OCI-LY1 (cell line): ENCODE measurements at regions not wholly inside any gene's neighbourhood (a gene's known extent, or its start where the extent isn't known, plus 50 kb on each side); places are given as distances from the start of the nearest gene placed in this dataset.
"Not testable (repeated sequence)": the region's sequence is repeated elsewhere in the genome, so short reads cannot be mapped to it uniquely, and the experiment has no call there.

Source experiments
- H2AFZ ChIP-seq: fragments of 200-600 bp; sonication (generic), shearing (Covaris generic); 2 replicates; pipeline ENCODE4 v1.6.0; 2014; ENCODE audit warnings: antibody characterized with exemption, mild to moderate bottlenecking, low read length
- H3F3A ChIP-seq: fragments of 200-600 bp; sonication (generic), shearing (Covaris generic); 2 replicates; pipeline ENCODE4 v1.6.0; 2014; ENCODE audit warnings: mild to moderate bottlenecking, antibody characterized with exemption, low read length, moderate library complexity; ENCODE audit not compliant: insufficient read depth
- H3K27ac ChIP-seq: fragments of 200-600 bp; sonication (generic); 2 replicates; pipeline ENCODE4 v1.5.1; 2014; ENCODE audit warnings: low read length, mixed run types, mild to moderate bottlenecking, low read depth; ENCODE audit not compliant: poor library complexity, severe bottlenecking
- H3K27me3 ChIP-seq: fragments of 200-600 bp; sonication (generic); 2 replicates; pipeline ENCODE4 v1.6.0; 2014; ENCODE audit warnings: antibody characterized with exemption, mild to moderate bottlenecking, low read length, moderate library complexity; ENCODE audit not compliant: insufficient read depth
- H3K36me3 ChIP-seq: fragments of 200-600 bp; sonication (generic); 2 replicates; pipeline ENCODE4 v1.6.1; 2014; ENCODE audit warnings: mild to moderate bottlenecking, antibody characterized with exemption, low read length, moderate library complexity, mixed read lengths; ENCODE audit not compliant: insufficient read depth
- H3K4me1 ChIP-seq: fragments of 200-600 bp; sonication (generic); 2 replicates; pipeline ENCODE4 v1.5.1; 2014; ENCODE audit warnings: mild to moderate bottlenecking, low read length, moderate library complexity; ENCODE audit not compliant: insufficient read depth, severe bottlenecking
- H3K4me2 ChIP-seq: fragments of 200-600 bp; sonication (generic), shearing (Covaris generic); 2 replicates; pipeline ENCODE4 v1.6.1; 2014; ENCODE audit warnings: low read length
- H3K4me3 ChIP-seq: fragments of 200-600 bp; sonication (generic); 2 replicates; pipeline ENCODE4 v1.5.1; 2014; ENCODE audit warnings: low read length, low read depth, mild to moderate bottlenecking, mixed read lengths; ENCODE audit not compliant: poor library complexity, severe bottlenecking
- H3K79me2 ChIP-seq: fragments of 200-600 bp; shearing (Covaris generic); 2 replicates; pipeline ENCODE4 v1.6.1; 2016; ENCODE audit warnings: mixed run types, low read length, mixed read lengths; ENCODE audit not compliant: insufficient read depth
- H3K9ac ChIP-seq: fragments of 200-600 bp; sonication (generic), shearing (Covaris generic); 2 replicates; pipeline ENCODE4 v1.6.1; 2014; ENCODE audit warnings: mild to moderate bottlenecking, low read length, mixed read lengths
- H3K9me2 ChIP-seq: fragments of 200-600 bp; sonication (generic), shearing (Covaris generic); 2 replicates; pipeline ENCODE4 v1.6.1; 2014; ENCODE audit warnings: low read depth, mild to moderate bottlenecking, low read length, mixed read lengths
- H3K9me3 ChIP-seq: fragments of 200-600 bp; shearing (Covaris generic); 2 replicates; pipeline ENCODE4 v1.6.1; 2014; ENCODE audit warnings: low read length, mixed read lengths
- H4K20me1 ChIP-seq: fragments of 200-600 bp; sonication (generic), shearing (Covaris generic); 2 replicates; pipeline ENCODE4 v1.6.0; 2016; ENCODE audit warnings: mild to moderate bottlenecking, low read length; ENCODE audit not compliant: insufficient read depth
- EZH2 ChIP-seq: fragments of 200-600 bp; sonication (generic), shearing (Covaris generic); IDR thresholded peaks from 2 replicates; pipeline ENCODE4 v1.8.0; 2017; ENCODE audit warnings: borderline replicate concordance, mixed run types, mild to moderate bottlenecking, antibody characterized with exemption, low read length, moderate library complexity, mixed read lengths
- TF ChIP-seq, protein P1 (sequence below): fragments of 200-600 bp; sonication (generic), shearing (Covaris generic); IDR thresholded peaks from 2 replicates; pipeline ENCODE4 v1.5.1; 2017; ENCODE audit warnings: mild to moderate bottlenecking, antibody characterized with exemption, low read length, moderate library complexity, mixed read lengths

DNA sequence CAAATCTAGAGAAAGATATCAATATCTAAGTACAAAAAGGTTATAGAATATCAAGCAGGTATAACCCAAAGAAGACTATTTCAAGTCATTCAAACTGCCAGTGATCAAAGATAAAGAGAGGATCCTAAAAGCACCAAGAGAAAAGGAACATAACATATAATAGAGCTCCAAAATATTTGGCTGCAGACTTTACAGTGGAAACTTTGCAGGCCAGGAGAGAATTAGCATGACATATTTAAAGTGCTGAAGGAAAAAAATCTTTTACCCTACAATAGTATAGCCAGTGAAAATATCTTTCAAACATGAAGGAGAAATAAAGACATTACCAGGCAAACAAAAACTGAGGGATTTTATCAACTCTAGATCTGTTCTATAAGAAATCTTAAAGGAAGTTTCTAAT is 254.3 kb upstream of the ARHGEF26 start:
- Histone ChIP-seq H4K20me1 (no peaks in the 10 kb centered on the region), H3K9ac (no peak overlapping the region), H3K4me3 (no peak overlapping the region), H3K36me3 (no peaks in the 10 kb centered on the region), H2AFZ (no peak overlapping the region), H3K4me1 (no peaks in the 10 kb centered on the region), H3K9me3 (no peaks in the 10 kb centered on the region), H3K9me2 (no peaks in the 10 kb centered on the region; the same call in 1 of the 2 replicates), H3K27me3 (no peaks in the 10 kb centered on the region), H3K79me2 (no peaks in the 10 kb centered on the region), H3K4me2 (no peak overlapping the region), H3K27ac (no peak overlapping the region), H3F3A (no peaks in the 10 kb centered on the region)
- TF ChIP-seq, protein P1, sequence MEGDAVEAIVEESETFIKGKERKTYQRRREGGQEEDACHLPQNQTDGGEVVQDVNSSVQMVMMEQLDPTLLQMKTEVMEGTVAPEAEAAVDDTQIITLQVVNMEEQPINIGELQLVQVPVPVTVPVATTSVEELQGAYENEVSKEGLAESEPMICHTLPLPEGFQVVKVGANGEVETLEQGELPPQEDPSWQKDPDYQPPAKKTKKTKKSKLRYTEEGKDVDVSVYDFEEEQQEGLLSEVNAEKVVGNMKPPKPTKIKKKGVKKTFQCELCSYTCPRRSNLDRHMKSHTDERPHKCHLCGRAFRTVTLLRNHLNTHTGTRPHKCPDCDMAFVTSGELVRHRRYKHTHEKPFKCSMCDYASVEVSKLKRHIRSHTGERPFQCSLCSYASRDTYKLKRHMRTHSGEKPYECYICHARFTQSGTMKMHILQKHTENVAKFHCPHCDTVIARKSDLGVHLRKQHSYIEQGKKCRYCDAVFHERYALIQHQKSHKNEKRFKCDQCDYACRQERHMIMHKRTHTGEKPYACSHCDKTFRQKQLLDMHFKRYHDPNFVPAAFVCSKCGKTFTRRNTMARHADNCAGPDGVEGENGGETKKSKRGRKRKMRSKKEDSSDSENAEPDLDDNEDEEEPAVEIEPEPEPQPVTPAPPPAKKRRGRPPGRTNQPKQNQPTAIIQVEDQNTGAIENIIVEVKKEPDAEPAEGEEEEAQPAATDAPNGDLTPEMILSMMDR = no peak
- TF ChIP-seq EZH2 = no peak

GRCh38 chr3:153874348-153874747 is 246.8 kb upstream of the ARHGEF26 start:
- not testable (repeated sequence) for H3K4me1 ChIP-seq, H3K9me2 ChIP-seq, H3K79me2 ChIP-seq, H3K27me3 ChIP-seq, H3K9me3 ChIP-seq, H3F3A ChIP-seq, H3K36me3 ChIP-seq, H3K27ac ChIP-seq, H2AFZ ChIP-seq, H3K4me3 ChIP-seq, H3K9ac ChIP-seq, H4K20me1 ChIP-seq, H3K4me2 ChIP-seq

GRCh38 chr3:153880493-153880892 is 240.7 kb upstream of the ARHGEF26 start:
- H3K9me2 ChIP-seq = no peaks in the 10 kb centered on the region
- TF ChIP-seq, protein P1 = no peak
- no peak for TF ChIP-seq EZH2
- H3F3A ChIP-seq = no peaks in the 10 kb centered on the region
- H3K4me2 ChIP-seq = no peak overlapping the region
- no peaks in the 10 kb centered on the region for H3K36me3 ChIP-seq
- no peaks in the 10 kb centered on the region for H3K4me1 ChIP-seq
- no peak overlapping the region for H3K27ac ChIP-seq
- no peaks in the 10 kb centered on the region for H4K20me1 ChIP-seq
- H3K9ac ChIP-seq = no peak overlapping the region
- H3K4me3 ChIP-seq = no peak overlapping the region
- H3K27me3 ChIP-seq = no peaks in the 10 kb centered on the region
- H3K79me2 ChIP-seq = no peaks in the 10 kb centered on the region
- H3K9me3 ChIP-seq = no peaks in the 10 kb centered on the region
- H2AFZ ChIP-seq = no peak overlapping the region

- Histone ChIP-seq H3K27ac (no peak overlapping the region), H3K4me3 (no peak overlapping the region), H3F3A (no peaks in the 10 kb centered on the region), H3K9me2 (no peaks in the 10 kb centered on the region), H4K20me1 (no peaks in the 10 kb centered on the region), H3K4me2 (no peak overlapping the region), H3K27me3 (no peaks in the 10 kb centered on the region), H3K4me1 (no peaks in the 10 kb centered on the region), H3K9ac (no peak overlapping the region), H2AFZ (no peak overlapping the region), H3K9me3 (no peaks in the 10 kb centered on the region), H3K79me2 (no peaks in the 10 kb centered on the region), H3K36me3 (no peaks in the 10 kb centered on the region)
- no peak for TF ChIP-seq EZH2
- TF ChIP-seq, protein P1 = no peak
Observed at GRCh38 chr3:153881201-153881600, 240.0 kb upstream of the ARHGEF26 start.
